GM13976 (cell line): ENCODE measurements at regions not wholly inside any gene's neighbourhood (a gene's known extent, or its start where the extent isn't known, plus 50 kb on each side); places are given as distances from the start of the nearest gene placed in this dataset.

Source experiments
- DNase-seq: peaks from one replicate; pipeline ENCODE4 v3.0.0; 2012; ENCODE audit warnings: low spot score
- in situ Hi-C: fragments of 300-500 bp; cut with MboI; formaldehyde crosslinking; loops from one replicate; pipeline ENCODE4 v1.12.0; 2022; ENCODE audit warnings: low sequenced_read_pairs, mixed read lengths, inconsistent platforms; ENCODE audit not compliant: unreplicated experiment
- TF ChIP-seq, protein P1 (sequence below): IDR thresholded peaks from 2 replicates; pipeline ENCODE4 v1.5.1; 2012; ENCODE audit warnings: borderline replicate concordance, mild to moderate bottlenecking; ENCODE audit not compliant: insufficient read depth; ENCODE audit errors: extremely low read depth, missing control alignments, control extremely low read depth

DNA sequence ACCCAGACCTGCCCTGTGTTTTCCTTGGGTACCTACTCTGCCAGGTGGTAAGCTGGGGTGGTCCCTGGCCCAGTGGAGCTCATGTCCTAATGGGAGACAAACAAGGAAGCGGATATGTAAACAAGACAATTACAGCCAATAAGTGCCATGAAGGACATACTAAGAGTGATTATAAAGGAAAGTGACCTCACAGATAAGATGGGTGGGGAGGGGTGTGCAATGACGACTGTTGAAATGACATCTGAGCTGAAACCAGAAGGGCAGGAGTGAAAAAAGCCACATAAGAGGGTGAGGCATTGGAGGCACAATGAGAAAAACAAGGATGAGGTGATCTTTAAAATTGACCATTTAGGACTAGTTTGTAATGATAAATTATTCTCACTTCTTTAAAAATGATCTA lies 336.2 kb upstream of the IL12A start:
- TF ChIP-seq, protein P1, sequence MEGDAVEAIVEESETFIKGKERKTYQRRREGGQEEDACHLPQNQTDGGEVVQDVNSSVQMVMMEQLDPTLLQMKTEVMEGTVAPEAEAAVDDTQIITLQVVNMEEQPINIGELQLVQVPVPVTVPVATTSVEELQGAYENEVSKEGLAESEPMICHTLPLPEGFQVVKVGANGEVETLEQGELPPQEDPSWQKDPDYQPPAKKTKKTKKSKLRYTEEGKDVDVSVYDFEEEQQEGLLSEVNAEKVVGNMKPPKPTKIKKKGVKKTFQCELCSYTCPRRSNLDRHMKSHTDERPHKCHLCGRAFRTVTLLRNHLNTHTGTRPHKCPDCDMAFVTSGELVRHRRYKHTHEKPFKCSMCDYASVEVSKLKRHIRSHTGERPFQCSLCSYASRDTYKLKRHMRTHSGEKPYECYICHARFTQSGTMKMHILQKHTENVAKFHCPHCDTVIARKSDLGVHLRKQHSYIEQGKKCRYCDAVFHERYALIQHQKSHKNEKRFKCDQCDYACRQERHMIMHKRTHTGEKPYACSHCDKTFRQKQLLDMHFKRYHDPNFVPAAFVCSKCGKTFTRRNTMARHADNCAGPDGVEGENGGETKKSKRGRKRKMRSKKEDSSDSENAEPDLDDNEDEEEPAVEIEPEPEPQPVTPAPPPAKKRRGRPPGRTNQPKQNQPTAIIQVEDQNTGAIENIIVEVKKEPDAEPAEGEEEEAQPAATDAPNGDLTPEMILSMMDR, result no peak
- in situ Hi-C loops, result no loop called here
- DNase-seq, result no peak

DNA sequence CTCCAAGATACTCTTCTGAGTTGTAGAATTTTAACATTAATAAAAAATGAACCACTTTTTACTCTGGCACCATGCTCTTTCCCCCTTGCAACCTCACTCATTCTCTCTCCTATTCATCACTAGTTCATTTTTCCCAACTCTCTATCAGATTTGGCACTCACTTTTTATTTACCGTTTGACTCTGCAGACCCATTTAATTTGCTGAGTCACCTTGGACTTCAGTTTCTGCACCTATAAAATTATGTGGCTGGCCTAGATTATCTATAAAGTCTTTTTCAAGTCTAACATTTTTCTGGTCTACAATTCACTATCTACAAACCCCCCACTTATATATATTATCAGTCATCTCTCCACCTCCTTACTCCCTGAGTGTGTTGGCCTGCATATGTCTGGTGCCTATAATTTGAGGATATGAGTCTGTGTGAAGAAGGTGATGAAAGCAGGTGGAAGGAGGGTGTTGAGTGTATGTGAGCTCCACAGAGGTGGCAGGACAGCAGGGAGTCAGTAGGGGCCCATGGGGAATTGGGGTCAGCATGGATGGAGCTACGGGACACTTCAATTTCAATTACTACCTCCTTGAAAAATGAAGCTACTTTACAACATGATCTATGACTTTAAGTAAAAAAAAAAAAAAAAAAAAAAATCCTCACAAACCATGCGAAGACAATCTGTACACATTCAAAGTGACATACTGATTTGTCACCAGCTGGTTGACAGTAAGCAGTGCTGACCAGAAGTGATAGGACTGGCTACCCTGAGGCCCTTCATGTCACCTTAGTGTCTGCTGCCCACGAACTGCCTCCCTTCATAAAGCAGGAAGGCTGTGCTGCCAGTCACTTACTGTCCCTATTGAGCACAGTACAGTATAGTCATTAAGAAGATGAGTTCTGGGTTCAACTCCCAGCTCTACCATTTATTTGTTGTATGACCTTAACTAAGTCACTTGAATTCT lies 334.2 kb upstream of the IL12A start:
- TF ChIP-seq, protein P1, result no peak
- in situ Hi-C loops, result no loop called here
- DNase-seq, result no peak

DNA sequence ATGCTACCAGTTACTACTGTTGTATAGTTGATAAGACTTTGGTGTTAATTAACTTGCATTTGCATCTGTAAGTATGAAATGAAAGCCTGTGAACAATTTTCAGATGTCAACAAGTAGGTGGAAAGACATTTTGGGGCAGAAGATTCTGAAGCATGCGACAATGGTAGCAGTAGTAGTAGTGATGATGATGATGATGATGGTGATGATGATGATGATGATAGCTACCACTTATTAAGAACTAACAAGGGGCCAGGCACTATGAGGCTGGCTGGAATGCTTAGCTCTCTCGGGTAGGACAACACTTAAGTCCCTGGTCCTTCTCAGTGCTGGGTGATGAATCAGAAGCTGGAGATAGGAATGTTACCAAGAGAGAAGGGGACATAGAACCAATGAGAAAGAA lies 333.4 kb upstream of the IL12A start:
- TF ChIP-seq, protein P1, result no peak
- no peak for DNase-seq
- in situ Hi-C loops, result no loop called here

DNA sequence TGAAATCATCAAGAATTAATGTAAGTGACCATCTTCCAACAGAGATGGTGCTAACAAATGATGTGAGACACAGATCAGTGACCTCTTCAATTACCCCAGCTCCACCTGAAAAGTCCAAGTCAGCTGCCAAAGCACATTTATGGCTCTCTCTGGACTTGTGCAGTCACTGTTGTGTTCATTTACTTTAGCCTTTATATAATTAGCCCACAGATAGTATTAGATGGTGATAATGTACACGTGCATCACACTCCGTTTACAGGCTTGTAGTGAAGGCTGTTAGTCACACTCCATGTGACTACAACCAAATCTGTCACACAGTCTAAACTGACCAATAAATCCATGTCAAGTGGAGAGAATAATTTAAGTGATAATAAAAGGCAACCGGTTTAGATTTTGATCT lies 331.5 kb upstream of the IL12A start:
- TF ChIP-seq, protein P1, result no peak
- DNase-seq, result no peak
- in situ Hi-C loops, result no loop called here

DNA sequence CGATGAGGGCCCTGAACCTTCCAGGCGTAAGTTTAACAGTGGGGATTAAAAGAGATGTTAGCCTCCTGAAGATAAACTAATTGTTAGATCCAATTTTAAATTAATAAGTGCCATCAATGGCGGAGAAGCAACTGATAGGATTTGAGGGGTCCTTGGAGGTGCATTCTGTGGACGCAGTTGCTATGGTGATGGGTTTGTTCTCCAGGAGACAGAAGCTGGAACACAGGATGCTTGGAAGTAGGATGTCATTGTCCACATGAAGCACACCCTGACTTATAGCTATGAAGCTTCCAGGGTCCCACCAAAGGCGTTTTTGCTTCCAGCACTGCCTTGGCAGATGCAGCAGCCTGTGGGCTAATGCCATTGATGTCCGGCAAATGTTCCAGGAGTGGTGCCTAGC lies 331.0 kb upstream of the IL12A start:
- in situ Hi-C loops, result no loop called here
- no peak for DNase-seq

DNA sequence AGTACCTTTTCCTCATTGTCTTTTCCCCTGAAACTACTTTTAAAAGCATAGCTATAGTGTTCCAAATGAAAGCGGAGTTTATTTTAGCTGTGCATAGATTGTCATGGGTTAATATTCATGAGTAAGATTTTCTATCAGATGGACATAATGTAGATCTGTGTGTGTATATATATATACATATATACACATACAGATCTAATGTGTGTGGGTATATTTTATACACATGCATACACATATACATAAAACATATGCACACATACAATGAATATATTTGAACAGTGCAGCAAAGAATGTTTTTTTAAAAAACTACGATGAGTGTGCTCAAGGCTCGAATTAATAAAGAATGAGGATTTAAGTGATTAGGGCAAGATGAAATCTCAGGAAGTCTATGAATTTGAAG lies 328.3 kb upstream of the IL12A start:
- DNase-seq, result no peak
- TF ChIP-seq, protein P1, result no peak
- in situ Hi-C loops, result no loop called here

More for the DNA sequence above, 331.0 kb upstream of the IL12A start:
- TF ChIP-seq, protein P1, result no peak

DNA sequence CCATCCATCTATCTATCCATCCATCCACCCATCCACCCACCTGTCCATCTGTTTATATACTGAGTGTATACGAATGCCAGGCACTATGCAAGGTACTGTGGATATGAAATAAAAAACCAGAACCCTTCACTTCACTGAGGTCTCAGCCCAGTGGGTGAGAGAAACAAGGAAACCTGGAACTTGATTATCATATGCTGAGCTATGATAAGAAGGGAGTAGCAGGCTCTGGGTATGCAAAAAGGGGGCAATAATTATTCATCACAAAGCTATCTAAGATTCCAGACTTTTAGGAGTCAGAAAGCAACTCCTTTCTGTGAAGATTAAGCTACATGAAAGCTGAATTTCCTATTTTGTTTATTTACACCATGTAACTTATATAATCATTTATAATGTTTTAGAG lies 327.7 kb upstream of the IL12A start:
- in situ Hi-C loops, result no loop called here
- DNase-seq, result no peak
- TF ChIP-seq, protein P1, result no peak
